Adrenal gland (tissue), 9 donors: ENCODE measurements at regions not wholly inside any gene's neighbourhood (a gene's known extent, or its start where the extent isn't known, plus 50 kb on each side); places are given as distances from the start of the nearest gene placed in this dataset.
"Not testable (repeated sequence)": the region's sequence is repeated elsewhere in the genome, so short reads cannot be mapped to it uniquely, and the experiment has no call there.

Experiments used
- DNase-seq, 7 donors: peaks; one replicate each; pipeline ENCODE4 v3.0.0-alpha.2; 2019 to 2020
- H3K27ac ChIP-seq, 5 donors: fragments of 200-600 bp; sonication (generic) in 4 of 5; 1 replicate in 3 of 5; 2 replicates in 2 of 5; pipeline versions ENCODE4 v1.5.1 to v1.8.0; 2016 to 2020; ENCODE audit warnings: mild to moderate bottlenecking in 1 of 5
- H3K27me3 ChIP-seq: fragments of 200-600 bp; 2 replicates; pipeline ENCODE4 v1.8.0; 2021
- H3K36me3 ChIP-seq, 2 donors: fragments of 200-600 bp; replicated peaks in 1 of 2; 1 replicate in 1 of 2; 2 replicates in 1 of 2; pipeline versions ENCODE4 v1.5.1 to v1.8.0; 2018 to 2022
- H3K4me1 ChIP-seq, 2 donors: fragments of 200-600 bp; replicated peaks in 1 of 2; 1 replicate in 1 of 2; 2 replicates in 1 of 2; pipeline versions ENCODE4 v1.5.1 to v1.8.0; 2018 to 2021
- H3K4me3 ChIP-seq, 4 donors: fragments of 200-600 bp; sonication (generic) in 3 of 4; one replicate each; pipeline ENCODE4 v1.5.1; 2016 to 2018
- H3K9me3 ChIP-seq, 3 donors: fragments of 200-600 bp; sonication (generic) in 1 of 3; replicated peaks in 1 of 3; 1 replicate in 2 of 3; 2 replicates in 1 of 3; pipeline versions ENCODE4 v1.5.1 to v1.8.0; 2016 to 2021
- POLR2A ChIP-seq, 2 donors: fragments of 450-650 bp; IDR thresholded peaks; one replicate each; pipeline ENCODE4 v1.6.1; 2017; ENCODE audit warnings: antibody characterized with exemption in 2 of 2, mild to moderate bottlenecking in 2 of 2, moderate library complexity in 1 of 2
- WGBS, 4 donors: extraction: QIAGEN DNeasy Blood & Tissue Kit in 2 of 4; methylation state at CpG; one replicate each; pipeline versions ENCODE4 v1.1.5 to v1.1.7; 2013 to 2017; 5-methylcytosine and 5-hydroxymethylcytosine counted together
- intact Hi-C, 2 donors: fragments of 100-400 bp; cut with DNase I; formaldehyde crosslinking; loops; one replicate each; pipeline versions ENCODE4 v1.14.1 to v1.15.0; 2022 to 2023
- TF ChIP-seq, protein P1 (sequence below), 6 experiments: fragments of 450-650 bp in 4 of 6; fragments of 200-600 bp in 2 of 6; sonication (generic) in 1 of 6; IDR thresholded peaks; 1 replicate in 5 of 6; 2 replicates in 1 of 6; pipeline versions ENCODE4 v1.5.1 to v1.8.0; 2016 to 2021; ENCODE audit warnings: antibody characterized with exemption in 6 of 6, mild to moderate bottlenecking in 2 of 6, moderate library complexity in 1 of 6
- donor health status: healthy with polysubstance abuse.
- donor health status: Bipolar disorder and iron deficiency.
- donor health status: DM: yes; HTN: yes; CAD: no.
- donor health status: DM: no; HTN: no; CAD: no.
- donor health status: DM: no; HTN: no; CAD: no.

DNA sequence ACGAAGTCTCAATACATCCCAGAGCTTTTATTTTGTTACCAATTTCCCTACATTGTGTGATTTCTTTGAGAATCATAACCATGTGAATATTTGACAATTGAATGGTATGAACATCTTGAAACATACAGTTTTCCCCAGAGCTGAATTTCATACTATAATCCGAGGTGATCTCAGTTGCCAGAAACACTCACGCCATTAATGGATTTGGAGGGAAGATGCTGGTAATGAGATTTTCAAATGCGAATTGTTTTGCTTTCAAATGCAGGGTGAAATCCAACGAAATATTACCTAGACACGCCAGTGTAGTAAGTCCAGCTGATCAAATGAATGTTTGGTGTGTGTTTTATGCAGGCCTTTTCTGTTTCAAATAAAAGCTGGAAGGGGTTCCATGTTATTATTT is 277.8 kb upstream of the CDH5 start:
- TF ChIP-seq POLR2A (IDR thresholded peaks at IDR 0.05), result no peak
- 87 to 92% (median 91%) methylated on average over 6 of the region's 6 CpGs for WGBS, 4 donors
- no peaks in the 10 kb centered on the region for H3K27me3 ChIP-seq
- H3K4me1 ChIP-seq, result no peaks in the 10 kb centered on the region
- H3K9me3 ChIP-seq, result no peaks in the 10 kb centered on the region
- no peak for DNase-seq
- no peaks in the 10 kb centered on the region for H3K36me3 ChIP-seq
- no peak overlapping the region for H3K4me3 ChIP-seq
- intact Hi-C loops, result no loop called here
- no peak overlapping the region for H3K27ac ChIP-seq

DNA sequence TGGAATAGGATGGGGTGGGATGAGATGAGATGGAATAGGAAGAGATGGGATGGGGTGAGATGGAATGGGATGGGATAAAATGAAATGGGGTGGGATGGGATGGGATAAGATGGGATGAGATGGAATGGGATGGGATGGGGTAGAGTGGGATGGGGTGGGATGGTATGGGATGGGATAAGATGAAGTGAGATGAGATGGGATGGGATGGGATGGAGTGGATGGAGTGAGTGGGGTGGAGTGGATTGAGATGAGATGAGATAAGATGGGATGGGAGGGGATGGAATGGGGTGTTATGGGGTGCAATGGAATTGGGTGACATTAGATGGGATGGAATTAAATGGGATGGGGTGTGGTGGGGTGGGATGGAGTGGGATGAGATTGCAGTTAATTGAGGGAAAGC is 279.2 kb upstream of the CDH5 start:
- H3K4me3 ChIP-seq, result no peak overlapping the region
- no peaks in the 10 kb centered on the region for H3K36me3 ChIP-seq
- H3K27me3 ChIP-seq, result no peaks in the 10 kb centered on the region
- no peak overlapping the region for H3K27ac ChIP-seq
- intact Hi-C loops, result no loop called here
- no peaks in the 10 kb centered on the region for H3K9me3 ChIP-seq
- TF ChIP-seq POLR2A (IDR thresholded peaks at IDR 0.05), result no peak
- TF ChIP-seq, protein P1, sequence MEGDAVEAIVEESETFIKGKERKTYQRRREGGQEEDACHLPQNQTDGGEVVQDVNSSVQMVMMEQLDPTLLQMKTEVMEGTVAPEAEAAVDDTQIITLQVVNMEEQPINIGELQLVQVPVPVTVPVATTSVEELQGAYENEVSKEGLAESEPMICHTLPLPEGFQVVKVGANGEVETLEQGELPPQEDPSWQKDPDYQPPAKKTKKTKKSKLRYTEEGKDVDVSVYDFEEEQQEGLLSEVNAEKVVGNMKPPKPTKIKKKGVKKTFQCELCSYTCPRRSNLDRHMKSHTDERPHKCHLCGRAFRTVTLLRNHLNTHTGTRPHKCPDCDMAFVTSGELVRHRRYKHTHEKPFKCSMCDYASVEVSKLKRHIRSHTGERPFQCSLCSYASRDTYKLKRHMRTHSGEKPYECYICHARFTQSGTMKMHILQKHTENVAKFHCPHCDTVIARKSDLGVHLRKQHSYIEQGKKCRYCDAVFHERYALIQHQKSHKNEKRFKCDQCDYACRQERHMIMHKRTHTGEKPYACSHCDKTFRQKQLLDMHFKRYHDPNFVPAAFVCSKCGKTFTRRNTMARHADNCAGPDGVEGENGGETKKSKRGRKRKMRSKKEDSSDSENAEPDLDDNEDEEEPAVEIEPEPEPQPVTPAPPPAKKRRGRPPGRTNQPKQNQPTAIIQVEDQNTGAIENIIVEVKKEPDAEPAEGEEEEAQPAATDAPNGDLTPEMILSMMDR (IDR thresholded peaks at IDR 0.05), result no peak
- H3K4me1 ChIP-seq, result no peaks in the 10 kb centered on the region
- DNase-seq, result no peak

DNA sequence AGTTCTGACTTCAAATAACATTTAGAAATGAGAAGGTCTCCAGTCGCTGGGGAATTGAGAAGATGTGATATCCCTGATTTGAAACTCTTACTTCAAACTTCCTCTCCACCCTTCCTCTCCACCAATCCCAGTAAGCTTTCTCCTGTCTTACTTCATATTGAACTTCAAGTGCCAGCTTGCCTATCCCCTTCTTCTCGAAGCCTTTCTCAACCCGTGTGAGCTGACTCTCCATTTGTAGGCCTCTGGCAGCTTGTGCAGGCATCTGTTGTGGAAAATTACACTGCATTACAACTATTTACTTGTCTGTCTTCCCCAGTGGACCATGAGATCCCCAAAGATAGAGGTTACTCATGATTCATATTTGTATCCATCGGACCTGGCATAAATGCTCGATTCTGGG is 280.8 kb upstream of the CDH5 start:
- no peaks in the 10 kb centered on the region for H3K4me1 ChIP-seq
- DNase-seq, result no peak
- intact Hi-C loops, result no loop called here
- H3K4me3 ChIP-seq, result no peak overlapping the region
- H3K27ac ChIP-seq, result no peak overlapping the region
- 89 to 94% (median 91%) methylated on average over 5 of the region's 5 CpGs for WGBS, 4 donors
- H3K27me3 ChIP-seq, result no peaks in the 10 kb centered on the region
- TF ChIP-seq POLR2A (IDR thresholded peaks at IDR 0.05), result no peak
- H3K36me3 ChIP-seq, result no peaks in the 10 kb centered on the region
- no peaks in the 10 kb centered on the region for H3K9me3 ChIP-seq

DNA sequence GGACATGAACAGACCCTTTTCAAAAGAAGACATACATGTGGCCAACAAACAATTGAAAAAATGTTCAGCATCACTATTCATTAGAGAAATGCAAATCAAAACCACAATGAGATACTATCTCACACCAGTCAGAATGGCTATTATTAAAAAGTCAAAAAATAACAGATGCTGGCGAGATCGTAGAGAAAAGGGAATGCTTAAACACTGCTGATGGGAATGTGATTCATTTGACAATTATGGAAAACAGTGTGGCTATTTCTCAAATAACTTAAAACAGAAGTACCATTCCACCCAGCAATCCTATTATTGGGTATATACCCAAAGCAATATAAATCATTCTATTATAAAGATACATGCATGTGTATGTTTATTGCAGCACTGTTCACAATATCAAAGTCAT is 281.8 kb upstream of the CDH5 start:
- H3K4me3 ChIP-seq, H3K4me1 ChIP-seq, H3K27me3 ChIP-seq, H3K27ac ChIP-seq, H3K9me3 ChIP-seq, intact Hi-C loops, H3K36me3 ChIP-seq, DNase-seq: not testable (repeated sequence)
- 92 to 99% (median 95%) methylated on average over 2 of the region's 2 CpGs for WGBS, 4 donors

DNA sequence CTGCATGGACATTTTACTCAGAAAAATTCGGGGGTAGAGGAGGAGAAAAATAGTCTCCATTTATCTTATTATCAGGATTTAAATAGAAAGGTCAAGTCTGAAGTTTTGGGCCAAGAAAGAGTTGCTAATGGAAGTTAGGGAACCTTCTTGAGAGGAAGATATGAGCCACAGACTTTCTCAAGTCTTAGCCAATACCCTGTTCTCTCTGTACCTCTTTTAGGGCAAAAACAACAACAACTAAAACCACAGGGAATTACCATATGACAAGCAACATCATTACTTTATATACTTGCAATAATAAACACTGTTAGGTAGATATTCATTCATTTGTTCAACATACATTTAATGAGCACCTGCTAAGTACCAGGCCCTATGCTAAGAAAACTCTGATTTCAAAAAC is 282.2 kb upstream of the CDH5 start:
- Histone ChIP-seq H3K9me3 (no peaks in the 10 kb centered on the region), H3K4me1 (no peaks in the 10 kb centered on the region), H3K27me3 (no peaks in the 10 kb centered on the region), H3K4me3 (no peak overlapping the region), H3K36me3 (no peaks in the 10 kb centered on the region), H3K27ac (no peak overlapping the region)
- intact Hi-C loops, result no loop called here
- WGBS, 4 donors, result 6 to 16% (median 13%) methylated on average over 1 of the region's 1 CpG
- DNase-seq, result no peak
- TF ChIP-seq POLR2A (IDR thresholded peaks at IDR 0.05), result no peak
- TF ChIP-seq, protein P1 (IDR thresholded peaks at IDR 0.05), result no peak

DNA sequence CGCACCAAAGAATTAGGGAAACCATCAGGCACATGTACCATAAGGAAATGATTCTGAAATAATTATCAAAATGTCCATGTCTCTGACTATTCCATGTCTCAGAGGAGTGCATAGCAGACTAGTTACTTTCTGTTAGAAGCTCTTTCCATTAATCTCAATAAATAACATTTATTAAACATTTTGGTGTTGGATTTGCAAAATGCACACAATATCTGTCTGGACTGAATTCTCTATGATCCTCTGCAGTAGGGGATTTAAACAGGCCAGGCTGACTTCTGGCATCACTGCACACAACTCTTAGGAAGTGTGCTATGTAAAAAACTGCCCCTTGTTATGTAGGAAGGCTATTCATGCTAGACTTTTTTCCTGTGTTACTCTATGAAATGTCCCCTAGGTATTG is 283.3 kb upstream of the CDH5 start:
- Histone ChIP-seq H3K36me3 (no peaks in the 10 kb centered on the region), H3K9me3 (no peaks in the 10 kb centered on the region), H3K4me1 (no peaks in the 10 kb centered on the region), H3K27me3 (no peaks in the 10 kb centered on the region), H3K4me3 (no peak overlapping the region), H3K27ac (no peak overlapping the region)
- WGBS, 4 donors, result 93 to 97% (median 96%) methylated on average over 1 of the region's 1 CpG
- no peak for DNase-seq
- intact Hi-C loops, result no loop called here
- TF ChIP-seq POLR2A (IDR thresholded peaks at IDR 0.05), result no peak
- TF ChIP-seq, protein P1 (IDR thresholded peaks at IDR 0.05), result no peak
